GM18511 (cell line): ENCODE measurements at regions not wholly inside any gene's neighbourhood (a gene's known extent, or its start where the extent isn't known, plus 50 kb on each side); places are given as distances from the start of the nearest gene placed in this dataset.

ENCODE experiments used
- ATAC-seq: cut with Tn5 transposase; IDR thresholded peaks from one replicate; pipeline ENCODE4 v1.9.1; 2021; ENCODE audit warnings: mild to moderate bottlenecking, moderate library complexity; ENCODE audit not compliant: unreplicated experiment

GRCh38 chr6:168791917-168792316 lies 350.9 kb downstream of the SMOC2 start:
- ATAC-seq: no peak

- ATAC-seq: no peak
Observed at GRCh38 chr6:168789699-168790098, 348.7 kb downstream of the SMOC2 start.

- ATAC-seq: no peak
Observed at GRCh38 chr6:168785720-168786511, 344.9 kb downstream of the SMOC2 start.

- ATAC-seq: no peak
Observed at GRCh38 chr6:168784426-168784825, 343.4 kb downstream of the SMOC2 start.

GRCh38 chr6:168783720-168784119 lies 342.7 kb downstream of the SMOC2 start:
- ATAC-seq: no peak

GRCh38 chr6:168782187-168782751 lies 341.3 kb downstream of the SMOC2 start:
- ATAC-seq: no peak

- ATAC-seq: no peak
Observed at GRCh38 chr6:168778201-168778600, 337.2 kb downstream of the SMOC2 start.

GRCh38 chr6:168774381-168774780 lies 333.4 kb downstream of the SMOC2 start:
- no peak for ATAC-seq

- ATAC-seq: no peak
Observed at GRCh38 chr6:168773788-168774187, 332.8 kb downstream of the SMOC2 start.

GRCh38 chr6:168765752-168766151 lies 324.8 kb downstream of the SMOC2 start:
- no peak for ATAC-seq

- ATAC-seq: no peak
Observed at GRCh38 chr6:168756009-168756634, 315.1 kb downstream of the SMOC2 start.

- ATAC-seq: no peak
Observed at GRCh38 chr6:168746643-168747042, 305.7 kb downstream of the SMOC2 start.

GRCh38 chr6:168746013-168746412 lies 305.0 kb downstream of the SMOC2 start:
- ATAC-seq: no peak

GRCh38 chr6:168744861-168745260 lies 303.9 kb downstream of the SMOC2 start:
- no peak for ATAC-seq

- ATAC-seq: no peak
Observed at GRCh38 chr6:168741942-168742782, 301.2 kb downstream of the SMOC2 start.

GRCh38 chr6:168741305-168741704 lies 300.3 kb downstream of the SMOC2 start:
- ATAC-seq: no peak

GRCh38 chr6:168739381-168739780 lies 298.4 kb downstream of the SMOC2 start:
- ATAC-seq: no peak

GRCh38 chr6:168737481-168737880 lies 296.5 kb downstream of the SMOC2 start:
- ATAC-seq: no peak

GRCh38 chr6:168737014-168737413 lies 296.0 kb downstream of the SMOC2 start:
- ATAC-seq: no peak

GRCh38 chr6:168736039-168736438 lies 295.1 kb downstream of the SMOC2 start:
- ATAC-seq: no peak

GRCh38 chr6:168735268-168735949 lies 294.4 kb downstream of the SMOC2 start:
- no peak for ATAC-seq
